ENCODE measurements at regions not wholly inside any gene's neighbourhood (a gene's known extent, or its start where the extent isn't known, plus 50 kb on each side); places are given as distances from the start of the nearest gene placed in this dataset.

GRCh38 chr7:17685141-17685540 lies 255.2 kb downstream of the SNX13 start:
- H3K36me3 Mint-ChIP-seq (ENCODE audit: low read depth) = no peaks in the 10 kb centered on the region

DNA sequence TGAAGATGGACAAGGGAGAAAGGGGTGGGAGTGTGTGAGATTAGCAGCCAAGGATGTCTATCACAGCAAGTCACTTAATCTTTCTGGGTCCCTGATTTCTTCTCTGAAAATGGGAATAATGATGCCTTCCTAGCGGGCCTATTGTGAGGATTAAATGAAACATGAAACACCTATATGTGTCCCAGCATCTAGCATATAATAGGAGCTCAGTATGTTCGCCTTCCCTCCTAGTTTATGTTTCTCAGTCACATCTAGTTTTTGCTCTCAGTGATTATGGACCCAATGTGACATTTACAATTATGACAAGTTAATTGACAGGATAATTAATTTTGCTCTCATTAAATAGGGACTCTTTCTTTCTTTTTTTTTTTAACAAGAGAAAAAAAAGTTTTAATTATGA lies 252.9 kb downstream of the SNX13 start:
- no peak for ATAC-seq
- Mint-ChIP-seq H3K9me3 (ENCODE audit: low read depth) (no peaks in the 10 kb centered on the region), H3K27ac (no peak overlapping the region), H3K27me3 (no peaks in the 10 kb centered on the region), H3K36me3 (ENCODE audit: low read depth) (no peaks in the 10 kb centered on the region), H3K4me1 (no peaks in the 10 kb centered on the region), H3K4me3 (no peak overlapping the region)
- intact Hi-C loops (cut with DNase I, micrococcal nuclease) = no loop called here
- POLR2A ChIA-PET = no interaction called here
- no peak for DNase-seq
- CTCF ChIA-PET = interaction anchor here (0.6 kb wide), 1 partner anchor 27 kb away, joined by 3 read pairs; no protein-coding TSS in a partner anchor

More at GRCh38 chr7:17685141-17685540, 255.2 kb downstream of the SNX13 start:
- H3K9me3 Mint-ChIP-seq (ENCODE audit: low read depth) = no peaks in the 10 kb centered on the region
- intact Hi-C loops (cut with DNase I, micrococcal nuclease) = no loop called here
- no peaks in the 10 kb centered on the region for H3K4me1 Mint-ChIP-seq
- H3K4me3 Mint-ChIP-seq = no peak overlapping the region
- CTCF ChIA-PET = interaction anchor here (0.6 to 0.8 kb wide), 3 partner anchors 14 to 812 kb away, joined by 3 to 5 read pairs (median 3); no protein-coding TSS in a partner anchor
- DNase-seq (no peak), ATAC-seq (no peak)
- H3K27me3 Mint-ChIP-seq = no peaks in the 10 kb centered on the region
- POLR2A ChIA-PET = no interaction called here
- H3K27ac Mint-ChIP-seq = no peak overlapping the region

DNA sequence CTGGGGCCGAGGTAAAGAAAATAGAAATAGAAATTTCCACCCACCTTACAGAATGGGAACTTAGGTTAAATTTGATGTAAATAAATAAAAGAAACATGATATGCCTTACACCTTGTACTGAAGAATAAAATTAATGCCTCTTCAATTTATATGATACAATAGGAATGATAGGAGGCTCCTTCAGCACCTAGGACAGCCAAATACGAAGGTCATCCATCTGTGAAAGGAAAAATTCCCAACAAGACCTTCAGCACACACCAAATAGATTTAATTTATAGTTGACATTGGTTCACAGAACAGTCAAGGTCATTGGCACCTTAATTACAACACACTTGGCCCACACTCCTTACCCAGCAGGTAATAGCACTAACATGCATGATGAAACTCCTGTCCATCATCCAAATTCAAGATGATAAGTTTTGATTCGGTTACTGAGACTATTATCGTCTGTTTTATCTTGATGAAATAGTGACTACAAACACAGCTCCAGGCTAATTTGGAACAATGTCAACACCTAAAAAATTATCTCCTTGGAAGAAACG lies 250.9 kb downstream of the SNX13 start:
- intact Hi-C loops (cut with DNase I, micrococcal nuclease) = no loop called here
- no peaks in the 10 kb centered on the region for H3K9me3 Mint-ChIP-seq (ENCODE audit: low read depth)
- H3K27me3 Mint-ChIP-seq = no peaks in the 10 kb centered on the region

DNA sequence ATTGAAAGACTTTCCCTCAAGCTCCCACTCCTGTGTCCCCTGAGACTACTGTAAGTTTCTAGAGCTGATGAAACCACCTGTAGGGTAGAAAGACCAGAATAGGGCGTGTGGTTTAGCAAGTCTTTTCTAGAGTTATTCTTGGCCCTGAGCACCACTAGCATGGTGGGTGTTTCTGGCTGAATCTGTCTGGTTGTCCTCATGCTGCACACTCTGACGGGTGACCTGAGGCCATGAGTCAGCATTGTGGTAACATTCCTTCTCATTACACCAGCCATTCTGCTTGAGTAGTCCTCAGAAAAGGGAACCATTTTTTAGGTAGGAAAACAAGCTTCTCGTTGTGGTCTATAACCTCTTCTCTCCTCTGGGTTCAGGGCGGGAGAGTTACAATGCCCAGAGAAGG lies 250.3 kb downstream of the SNX13 start:
- Mint-ChIP-seq H3K4me3 (no peak overlapping the region), H3K27ac (no peak overlapping the region), H3K36me3 (ENCODE audit: low read depth) (no peaks in the 10 kb centered on the region), H3K4me1 (no peaks in the 10 kb centered on the region), H3K27me3 (no peaks in the 10 kb centered on the region), H3K9me3 (ENCODE audit: low read depth) (no peaks in the 10 kb centered on the region)
- ChIA-PET CTCF (interaction anchor here (0.5 to 1.6 kb wide), 2 partner anchors 9 to 830 kb away, joined by 3 to 6 read pairs; no protein-coding TSS in a partner anchor), POLR2A (no interaction called here)
- intact Hi-C loops (cut with DNase I, micrococcal nuclease) = no loop called here
- ATAC-seq (no peak), DNase-seq (no peak)

More for the DNA sequence above, 250.9 kb downstream of the SNX13 start:
- Mint-ChIP-seq H3K4me3 (no peak overlapping the region), H3K36me3 (ENCODE audit: low read depth) (no peaks in the 10 kb centered on the region), H3K4me1 (no peaks in the 10 kb centered on the region), H3K27ac (no peak overlapping the region)
- ATAC-seq (no peak), DNase-seq (no peak)
- ChIA-PET CTCF (interaction anchor here (1.6 kb wide), 1 partner anchor 8 kb away, joined by 6 read pairs; no protein-coding TSS in a partner anchor), POLR2A (no interaction called here)

- no peak for ATAC-seq
- Mint-ChIP-seq H3K9me3 (ENCODE audit: low read depth) (peaks cover 20% of the 10 kb centered on the region), H3K27me3 (no peaks in the 10 kb centered on the region), H3K27ac (no peak overlapping the region), H3K4me3 (no peak overlapping the region), H3K36me3 (ENCODE audit: low read depth) (peaks cover 6% of the 10 kb centered on the region), H3K4me1 (no peaks in the 10 kb centered on the region)
- DNase-seq = no peak
- CTCF ChIA-PET = no interaction called here
- intact Hi-C loops (cut with DNase I, micrococcal nuclease) = no loop called here
- POLR2A ChIA-PET = no interaction called here
These were observed 243.9 kb downstream of the SNX13 start for GRCh38 chr7:17696422-17696821.

GRCh38 chr7:17697128-17697881 lies 243.0 kb downstream of the SNX13 start:
- ChIA-PET POLR2A (no interaction called here), CTCF (no interaction called here)
- DNase-seq (no peak), ATAC-seq (no peak)
- H3K27me3 Mint-ChIP-seq = peaks cover 3% of the 10 kb centered on the region
- H3K27ac Mint-ChIP-seq = no peak overlapping the region
- intact Hi-C loops (cut with DNase I, micrococcal nuclease) = no loop called here
- peaks cover 20% of the 10 kb centered on the region for H3K9me3 Mint-ChIP-seq (ENCODE audit: low read depth)
- peaks cover 6% of the 10 kb centered on the region for H3K36me3 Mint-ChIP-seq (ENCODE audit: low read depth)
- H3K4me1 Mint-ChIP-seq = no peaks in the 10 kb centered on the region
- H3K4me3 Mint-ChIP-seq = no peak overlapping the region

- Mint-ChIP-seq H3K27me3 (peaks cover 3% of the 10 kb centered on the region), H3K27ac (no peak overlapping the region), H3K36me3 (ENCODE audit: low read depth) (peaks cover 6% of the 10 kb centered on the region), H3K9me3 (ENCODE audit: low read depth) (peaks cover 20% of the 10 kb centered on the region), H3K4me1 (no peaks in the 10 kb centered on the region), H3K4me3 (no peak overlapping the region)
- CTCF ChIA-PET = interaction anchor here (1.4 kb wide), 1 partner anchor 19 kb away, joined by 3 read pairs; no protein-coding TSS in a partner anchor
- intact Hi-C loops (cut with DNase I, micrococcal nuclease) = loop anchor here in 1 of 2 experiments (10.0 kb wide), 1 partner anchor 295 kb away; no protein-coding TSS in a partner anchor
- DNase-seq = no peak
- no peak for ATAC-seq
- POLR2A ChIA-PET = no interaction called here
These were observed 240.6 kb downstream of the SNX13 start for GRCh38 chr7:17699696-17700095.

DNA sequence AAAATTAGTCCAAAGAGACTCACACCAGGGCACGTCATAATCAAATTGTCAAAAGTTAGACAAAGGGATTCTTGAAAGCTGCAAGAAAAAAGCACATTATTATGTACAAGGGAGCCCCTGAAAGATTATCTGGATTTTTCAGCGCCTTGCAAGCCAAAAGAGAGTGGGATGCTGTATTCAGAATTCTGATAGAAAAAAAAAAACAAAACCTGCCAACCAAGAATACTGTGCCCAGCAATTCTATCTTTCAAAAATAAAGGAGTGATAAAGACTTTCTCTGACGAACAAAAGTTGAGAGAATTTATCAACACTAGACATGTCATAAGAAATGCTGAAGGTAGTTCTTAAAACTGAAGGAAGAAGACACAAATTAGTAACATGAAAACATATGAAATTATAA lies 240.2 kb downstream of the SNX13 start:
- H3K9me3 Mint-ChIP-seq (ENCODE audit: low read depth) = peaks cover 20% of the 10 kb centered on the region
- peaks cover 6% of the 10 kb centered on the region for H3K36me3 Mint-ChIP-seq (ENCODE audit: low read depth)
- POLR2A ChIA-PET = interaction anchor here (0.7 kb wide), 1 partner anchor 261 kb away, joined by 3 read pairs; no protein-coding TSS in a partner anchor
- no peak overlapping the region for H3K27ac Mint-ChIP-seq
- no peak for ATAC-seq
- DNase-seq = no peak
- intact Hi-C loops (cut with DNase I, micrococcal nuclease) = loop anchor here in 1 of 2 experiments (10.0 kb wide), 1 partner anchor 295 kb away; no protein-coding TSS in a partner anchor
- H3K4me1 Mint-ChIP-seq = no peaks in the 10 kb centered on the region
- CTCF ChIA-PET = interaction anchor here (1.4 kb wide), 1 partner anchor 19 kb away, joined by 3 read pairs; no protein-coding TSS in a partner anchor
- peaks cover 3% of the 10 kb centered on the region for H3K27me3 Mint-ChIP-seq
- no peak overlapping the region for H3K4me3 Mint-ChIP-seq

DNA sequence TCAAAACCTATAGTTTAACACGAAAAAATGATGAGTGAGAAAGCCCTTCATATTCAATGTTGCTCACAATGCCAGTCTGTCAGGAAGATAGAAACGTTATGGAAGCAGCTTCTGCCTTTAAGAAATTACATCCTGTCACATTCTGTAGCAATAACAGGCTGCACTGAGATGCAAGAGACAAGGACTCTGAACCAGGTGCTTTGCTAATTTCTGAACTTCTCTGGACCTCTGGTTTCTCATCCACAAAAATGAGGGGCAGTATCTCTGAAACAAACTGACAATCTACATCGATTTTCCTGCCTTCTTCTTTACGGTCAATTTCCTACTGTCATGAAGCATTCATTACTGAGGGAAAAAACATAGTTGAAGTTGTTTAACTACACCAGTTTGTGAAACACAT lies 234.0 kb downstream of the SNX13 start:
- peaks cover 3% of the 10 kb centered on the region for H3K27me3 Mint-ChIP-seq
- intact Hi-C loops (cut with DNase I, micrococcal nuclease) = loop anchor here (2.0 to 10.0 kb wide), 5 partner anchors 287 to 641 kb away; no protein-coding TSS in a partner anchor
- H3K9me3 Mint-ChIP-seq (ENCODE audit: low read depth) = peaks cover under 1% of the 10 kb centered on the region
- DNase-seq (no peak), ATAC-seq (no peak)
- no peak overlapping the region for H3K4me3 Mint-ChIP-seq
- ChIA-PET CTCF (interaction anchor here (0.7 to 1.1 kb wide), 5 partner anchors 9 to 615 kb away, joined by 3 to 4 read pairs (median 4); no protein-coding TSS in a partner anchor), POLR2A (no interaction called here)
- no peaks in the 10 kb centered on the region for H3K4me1 Mint-ChIP-seq
- no peak overlapping the region for H3K27ac Mint-ChIP-seq
- H3K36me3 Mint-ChIP-seq (ENCODE audit: low read depth) = no peaks in the 10 kb centered on the region

DNA sequence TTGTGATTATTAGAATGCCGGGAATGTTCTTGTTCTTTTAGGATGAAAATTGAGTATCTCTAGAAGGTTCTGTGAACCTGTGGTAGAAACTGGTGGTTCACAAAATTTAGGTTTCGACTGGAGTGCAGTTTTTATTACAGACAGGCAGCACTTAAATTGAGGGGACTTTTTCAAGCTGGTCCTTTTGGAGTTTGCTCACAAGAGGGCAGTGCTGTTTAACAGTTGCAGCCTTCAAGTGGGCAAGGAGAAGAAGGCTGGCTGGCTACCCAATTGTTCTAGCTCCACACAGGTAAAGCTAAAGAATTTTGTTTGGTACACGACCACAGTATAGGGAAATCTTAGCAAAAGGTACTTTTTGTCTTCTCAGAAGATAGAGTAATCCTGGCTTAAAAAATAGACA lies 233.6 kb downstream of the SNX13 start:
- intact Hi-C loops (cut with DNase I, micrococcal nuclease) = loop anchor here (2.0 to 10.0 kb wide), 5 partner anchors 286 to 641 kb away; no protein-coding TSS in a partner anchor
- peak; percentile 71 for ATAC-seq

GRCh38 chr7:17709127-17709526 lies 231.2 kb downstream of the SNX13 start:
- ChIA-PET POLR2A (interaction anchor here (0.6 kb wide), 1 partner anchor 11 kb away, joined by 6 read pairs; no protein-coding TSS in a partner anchor), CTCF (interaction anchor here (0.6 to 0.8 kb wide), 2 partner anchors 450 to 817 kb away, joined by 3 read pairs; no protein-coding TSS in a partner anchor)

More for the DNA sequence above, 233.6 kb downstream of the SNX13 start:
- Mint-ChIP-seq H3K4me3 (no peak overlapping the region), H3K27ac (no peak overlapping the region), H3K36me3 (ENCODE audit: low read depth) (no peaks in the 10 kb centered on the region), H3K9me3 (ENCODE audit: low read depth) (no peaks in the 10 kb centered on the region), H3K4me1 (no peaks in the 10 kb centered on the region), H3K27me3 (peaks cover under 1% of the 10 kb centered on the region)
- ChIA-PET POLR2A (no interaction called here), CTCF (interaction anchor here (0.6 to 1.1 kb wide), 6 partner anchors 8 to 615 kb away, joined by 3 to 4 read pairs (median 4); no protein-coding TSS in a partner anchor)
- peak; percentile 55 for DNase-seq

More at GRCh38 chr7:17709127-17709526, 231.2 kb downstream of the SNX13 start:
- ATAC-seq (no peak), DNase-seq (no peak)
- Mint-ChIP-seq H3K4me3 (no peak overlapping the region), H3K4me1 (no peaks in the 10 kb centered on the region), H3K36me3 (ENCODE audit: low read depth) (no peaks in the 10 kb centered on the region), H3K27ac (no peak overlapping the region), H3K9me3 (ENCODE audit: low read depth) (no peaks in the 10 kb centered on the region), H3K27me3 (peaks cover 3% of the 10 kb centered on the region)
- intact Hi-C loops (cut with DNase I, micrococcal nuclease) = loop anchor here in 1 of 2 experiments (5.0 to 10.0 kb wide), 2 partner anchors 286 to 638 kb away; no protein-coding TSS in a partner anchor
